Ovary (tissue), 7 donors: ENCODE measurements at regions not wholly inside any gene's neighbourhood (a gene's known extent, or its start where the extent isn't known, plus 50 kb on each side); places are given as distances from the start of the nearest gene placed in this dataset.

Experiments
- DNase-seq, 5 donors: peaks; one replicate each; pipeline ENCODE4 v3.0.0-alpha.2; 2019 to 2020
- H3K27ac ChIP-seq, 2 donors: fragments of 200-600 bp; one replicate each; pipeline versions ENCODE4 v1.5.1 to v1.8.0; 2019 to 2022
- H3K27me3 ChIP-seq: fragments of 200-600 bp; one replicate; pipeline ENCODE4 v1.8.0; 2022
- H3K36me3 ChIP-seq: fragments of 200-600 bp; sonication (generic); one replicate; pipeline ENCODE4 v1.5.1; 2019
- H3K4me1 ChIP-seq: one replicate; pipeline ENCODE4 v1.8.1; 2013; ENCODE audit warnings: mild to moderate bottlenecking, moderate library complexity; ENCODE audit not compliant: insufficient read depth
- H3K4me3 ChIP-seq: fragments of 200-600 bp; sonication (generic); one replicate; pipeline ENCODE4 v1.5.1; 2017
- H3K9me3 ChIP-seq, 2 donors: fragments of 200-600 bp in 1 of 2; sonication (generic) in 1 of 2; one replicate each; pipeline versions ENCODE4 v1.5.1 to v1.8.1; 2013 to 2019; ENCODE audit warnings: mild to moderate bottlenecking in 1 of 2, moderate library complexity in 1 of 2
- CTCF ChIP-seq, 3 donors: fragments of 450-650 bp in 2 of 3; fragments of 200-600 bp in 1 of 3; IDR thresholded peaks; one replicate each; pipeline versions ENCODE4 v1.5.1 to v1.8.0; 2016 to 2022; ENCODE audit warnings: antibody characterized with exemption in 3 of 3, mild to moderate bottlenecking in 1 of 3
- EP300 ChIP-seq: sonication (generic); formaldehyde crosslinking; IDR thresholded peaks from one replicate; pipeline ENCODE4 v1.6.1; 2017; ENCODE audit warnings: antibody characterized with exemption
- POLR2A ChIP-seq: fragments of 450-650 bp; IDR thresholded peaks from one replicate; pipeline ENCODE4 v1.6.1; 2017; ENCODE audit warnings: antibody characterized with exemption, mild to moderate bottlenecking, moderate library complexity
- WGBS, 3 donors: extraction: QIAGEN DNeasy Blood & Tissue Kit in 1 of 3; methylation state at CpG; one replicate each; pipeline versions ENCODE4 v1.1.5 to v1.1.7; 2013 to 2017; 5-methylcytosine and 5-hydroxymethylcytosine counted together
- intact Hi-C, 4 donors: fragments of 100-400 bp; cut with DNase I; formaldehyde crosslinking; loops; one replicate each; pipeline versions ENCODE4 v1.11.0 to v1.15.1; 2022 to 2023
- donor health status: DM: no; HTN: no; CAD: no; lungs with moderate emphysema.
- donor health status: DM: no; HTN: no; CAD: no.
- donor health status: Bipolar disorder and iron deficiency.
- donor health status: DM: no; HTN: no; CAD: no.
- donor health status: DM: yes; HTN: yes; CAD: no.

- TF ChIP-seq EP300, result no peak
- no peaks in the 10 kb centered on the region for H3K4me1 ChIP-seq
- no peaks in the 10 kb centered on the region for H3K36me3 ChIP-seq
- no peaks in the 10 kb centered on the region for H3K9me3 ChIP-seq
- no peak overlapping the region for H3K27ac ChIP-seq
- no peak overlapping the region for H3K4me3 ChIP-seq
- intact Hi-C loops, result no loop called here
- no peaks in the 10 kb centered on the region for H3K27me3 ChIP-seq
- 88 to 94% (median 90%) methylated on average over 4 of the region's 4 CpGs for WGBS, 3 donors
- no peak for DNase-seq
Measured at GRCh38 chr4:106604319-106605051, 235.9 kb upstream of the GIMD1 start.

- Histone ChIP-seq H3K36me3 (no peaks in the 10 kb centered on the region), H3K4me1 (no peaks in the 10 kb centered on the region), H3K27ac (no peak overlapping the region), H3K9me3 (no peaks in the 10 kb centered on the region), H3K27me3 (no peaks in the 10 kb centered on the region), H3K4me3 (no peak overlapping the region)
- intact Hi-C loops, result no loop called here
- WGBS, 3 donors, result 94 to 100% (median 96%) methylated on average over 3 of the region's 3 CpGs
- DNase-seq, result no peak
- no peak for TF ChIP-seq CTCF (IDR thresholded peaks at IDR 0.05)
- no peak for TF ChIP-seq POLR2A
- no peak for TF ChIP-seq EP300
Measured at GRCh38 chr4:106603471-106603870, 234.9 kb upstream of the GIMD1 start.

- no peaks in the 10 kb centered on the region for H3K36me3 ChIP-seq
- no peak for TF ChIP-seq EP300
- no peak for TF ChIP-seq CTCF (IDR thresholded peaks at IDR 0.05)
- H3K9me3 ChIP-seq, result no peaks in the 10 kb centered on the region
- H3K4me3 ChIP-seq, result no peak overlapping the region
- WGBS, 3 donors, result 61 to 85% (median 73%) methylated on average over 2 of the region's 2 CpGs
- H3K27ac ChIP-seq, result no peak overlapping the region
- no peaks in the 10 kb centered on the region for H3K27me3 ChIP-seq
- no peak for DNase-seq
- H3K4me1 ChIP-seq, result no peaks in the 10 kb centered on the region
- intact Hi-C loops, result no loop called here
Measured at GRCh38 chr4:106602711-106603110, 234.1 kb upstream of the GIMD1 start.

- TF ChIP-seq EP300 (no peak), CTCF (IDR thresholded peaks at IDR 0.05) (no peak), POLR2A (no peak)
- Histone ChIP-seq H3K27me3 (no peaks in the 10 kb centered on the region), H3K9me3 (no peaks in the 10 kb centered on the region), H3K4me1 (no peaks in the 10 kb centered on the region), H3K4me3 (no peak overlapping the region), H3K36me3 (no peaks in the 10 kb centered on the region), H3K27ac (no peak overlapping the region)
- intact Hi-C loops, result no loop called here
- 82 to 88% (median 84%) methylated on average over 1 of the region's 1 CpG for WGBS, 3 donors
- no peak for DNase-seq
Measured at GRCh38 chr4:106601519-106601918, 232.9 kb upstream of the GIMD1 start.

- TF ChIP-seq EP300 (no peak), CTCF (IDR thresholded peaks at IDR 0.05) (no peak), POLR2A (no peak)
- no peaks in the 10 kb centered on the region for H3K4me1 ChIP-seq
- DNase-seq, result no peak
- no peak overlapping the region for H3K4me3 ChIP-seq
- H3K36me3 ChIP-seq, result no peaks in the 10 kb centered on the region
- no peaks in the 10 kb centered on the region for H3K9me3 ChIP-seq
- 5 to 12% (median 10%) methylated on average over 1 of the region's 1 CpG for WGBS, 3 donors
- intact Hi-C loops, result no loop called here
- H3K27me3 ChIP-seq, result no peaks in the 10 kb centered on the region
- no peak overlapping the region for H3K27ac ChIP-seq
Measured at GRCh38 chr4:106595906-106596305, 227.3 kb upstream of the GIMD1 start.
